ENCODE measurements at regions not wholly inside any gene's neighbourhood (a gene's known extent, or its start where the extent isn't known, plus 50 kb on each side); places are given as distances from the start of the nearest gene placed in this dataset.

DNA sequence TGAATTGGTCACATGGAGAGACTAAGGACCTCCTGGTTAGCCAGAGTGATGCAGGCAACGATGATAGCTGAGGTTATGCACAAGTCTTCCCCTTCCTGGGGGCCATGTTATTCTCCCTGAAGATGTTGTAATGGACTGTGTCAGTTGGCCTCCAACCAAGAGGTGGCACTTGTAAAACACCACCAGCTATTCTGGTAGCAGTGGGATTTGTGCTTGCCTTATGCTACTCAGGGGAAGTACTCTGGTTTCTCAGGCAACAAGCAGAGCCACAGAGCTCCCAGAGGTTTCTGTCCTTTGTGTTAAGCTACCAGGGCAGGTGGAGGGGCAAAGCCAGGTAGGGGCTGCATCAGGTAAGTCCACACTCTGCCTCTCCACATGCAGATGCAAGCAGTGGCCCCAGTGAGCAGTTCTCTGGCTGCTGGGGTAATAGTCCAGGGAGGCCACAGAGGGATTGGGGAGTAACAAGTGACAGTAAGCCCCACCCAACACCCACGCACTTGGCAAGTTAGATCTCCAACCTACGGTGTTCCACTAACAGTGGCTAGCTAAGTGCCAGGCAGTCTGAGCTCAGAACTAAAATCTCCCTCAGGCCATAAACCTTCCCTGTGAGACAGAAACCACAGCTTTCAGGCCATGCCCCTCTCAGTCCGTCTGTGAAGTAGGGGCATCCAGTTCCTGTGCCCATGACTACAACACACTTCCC lies 99.7 kb downstream of the RND3 start:
- no peak for DNase-seq (ENCODE audit: extremely low read depth, low read depth)
- TF ChIP-seq, protein P1, sequence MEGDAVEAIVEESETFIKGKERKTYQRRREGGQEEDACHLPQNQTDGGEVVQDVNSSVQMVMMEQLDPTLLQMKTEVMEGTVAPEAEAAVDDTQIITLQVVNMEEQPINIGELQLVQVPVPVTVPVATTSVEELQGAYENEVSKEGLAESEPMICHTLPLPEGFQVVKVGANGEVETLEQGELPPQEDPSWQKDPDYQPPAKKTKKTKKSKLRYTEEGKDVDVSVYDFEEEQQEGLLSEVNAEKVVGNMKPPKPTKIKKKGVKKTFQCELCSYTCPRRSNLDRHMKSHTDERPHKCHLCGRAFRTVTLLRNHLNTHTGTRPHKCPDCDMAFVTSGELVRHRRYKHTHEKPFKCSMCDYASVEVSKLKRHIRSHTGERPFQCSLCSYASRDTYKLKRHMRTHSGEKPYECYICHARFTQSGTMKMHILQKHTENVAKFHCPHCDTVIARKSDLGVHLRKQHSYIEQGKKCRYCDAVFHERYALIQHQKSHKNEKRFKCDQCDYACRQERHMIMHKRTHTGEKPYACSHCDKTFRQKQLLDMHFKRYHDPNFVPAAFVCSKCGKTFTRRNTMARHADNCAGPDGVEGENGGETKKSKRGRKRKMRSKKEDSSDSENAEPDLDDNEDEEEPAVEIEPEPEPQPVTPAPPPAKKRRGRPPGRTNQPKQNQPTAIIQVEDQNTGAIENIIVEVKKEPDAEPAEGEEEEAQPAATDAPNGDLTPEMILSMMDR (IDR thresholded peaks at IDR 0.05; ENCODE audit: low read depth, low read length): no peak

DNA sequence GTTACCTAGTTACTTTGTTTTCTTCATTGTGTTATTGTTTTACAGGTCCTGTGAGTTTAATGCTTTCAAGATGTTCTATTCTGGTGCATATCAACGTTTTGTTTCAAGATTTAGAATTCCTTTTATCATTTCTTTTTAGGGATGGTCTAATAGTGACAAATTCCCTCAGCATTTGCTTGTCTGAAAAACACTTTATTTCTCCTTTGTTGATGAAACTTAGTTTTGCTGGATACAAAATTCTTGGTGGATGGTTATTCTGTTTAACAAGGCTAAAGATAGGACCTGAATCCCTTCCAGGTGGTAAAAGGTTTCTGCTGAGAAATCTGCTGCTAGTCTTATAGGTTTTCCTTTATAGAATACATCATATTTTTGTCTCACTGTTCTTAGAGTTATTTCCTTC lies 102.3 kb downstream of the RND3 start:
- DNase-seq (ENCODE audit: extremely low read depth, low read depth): no peak
- TF ChIP-seq, protein P1 (IDR thresholded peaks at IDR 0.05; ENCODE audit: low read depth, low read length): no peak

DNA sequence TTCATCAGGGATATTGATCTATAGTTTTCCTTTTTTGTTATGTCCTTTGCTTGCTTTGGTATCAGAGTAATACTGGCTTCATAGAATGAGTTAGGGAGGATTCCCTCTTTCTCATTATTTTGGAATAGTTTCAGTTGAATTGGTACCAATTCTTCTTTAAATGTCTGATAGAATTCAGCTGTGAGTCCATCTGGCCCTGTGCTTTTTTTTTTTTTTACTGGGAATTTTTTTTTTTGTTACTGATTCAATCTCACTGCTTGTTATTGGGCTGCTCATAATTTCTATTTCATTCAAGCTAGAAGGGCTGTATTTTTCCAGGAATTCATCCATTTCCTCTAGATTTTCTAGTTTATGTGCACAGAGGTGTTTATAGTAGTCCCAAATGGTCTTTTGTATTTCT lies 103.9 kb downstream of the RND3 start:
- TF ChIP-seq, protein P1 (IDR thresholded peaks at IDR 0.05; ENCODE audit: low read depth, low read length): no peak

DNA sequence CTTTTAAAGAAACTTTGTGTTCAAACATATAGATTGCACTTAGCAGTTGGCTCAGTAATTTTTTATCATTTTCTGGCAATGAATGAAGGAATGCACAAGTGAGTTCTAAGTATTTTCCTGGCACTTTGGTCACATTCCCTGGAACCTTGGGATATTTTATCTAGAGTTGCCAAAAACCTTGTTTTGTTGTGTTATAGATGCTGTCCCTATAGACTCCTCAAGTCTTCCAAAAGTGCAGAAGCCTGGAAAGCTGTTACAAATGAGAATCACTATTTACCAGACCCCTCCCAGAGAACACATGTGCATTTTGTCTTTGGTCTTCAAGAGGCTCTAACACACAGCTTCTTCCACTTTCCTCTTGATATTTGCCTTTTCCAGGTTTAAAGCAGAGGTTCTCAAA lies 108.3 kb downstream of the RND3 start:
- no peak for DNase-seq (ENCODE audit: extremely low read depth, low read depth)
- TF ChIP-seq, protein P1 (IDR thresholded peaks at IDR 0.05; ENCODE audit: low read depth, low read length): no peak

More for the DNA sequence above, 103.9 kb downstream of the RND3 start:
- DNase-seq (ENCODE audit: extremely low read depth, low read depth): no peak

DNA sequence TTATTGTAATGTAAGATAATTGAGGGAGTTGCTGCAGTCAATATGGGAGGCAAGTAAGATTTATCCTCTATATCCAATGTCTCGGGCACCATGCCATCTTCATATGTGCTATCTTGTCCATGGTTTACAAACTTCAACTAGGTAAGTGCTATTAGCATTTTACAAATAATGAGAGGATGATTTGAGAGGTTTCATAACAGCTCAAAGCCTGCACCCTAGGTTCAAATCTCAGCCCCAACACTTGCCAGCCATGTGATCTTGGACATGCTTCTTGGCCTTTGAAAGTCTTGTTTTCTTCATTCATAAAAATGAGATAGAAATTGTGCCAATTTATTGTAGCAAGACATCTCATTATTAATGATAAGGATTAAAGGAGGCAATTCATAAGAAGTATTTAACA lies 108.8 kb downstream of the RND3 start:
- TF ChIP-seq, protein P1 (IDR thresholded peaks at IDR 0.05; ENCODE audit: low read depth, low read length): no peak
- DNase-seq (ENCODE audit: extremely low read depth, low read depth): no peak

DNA sequence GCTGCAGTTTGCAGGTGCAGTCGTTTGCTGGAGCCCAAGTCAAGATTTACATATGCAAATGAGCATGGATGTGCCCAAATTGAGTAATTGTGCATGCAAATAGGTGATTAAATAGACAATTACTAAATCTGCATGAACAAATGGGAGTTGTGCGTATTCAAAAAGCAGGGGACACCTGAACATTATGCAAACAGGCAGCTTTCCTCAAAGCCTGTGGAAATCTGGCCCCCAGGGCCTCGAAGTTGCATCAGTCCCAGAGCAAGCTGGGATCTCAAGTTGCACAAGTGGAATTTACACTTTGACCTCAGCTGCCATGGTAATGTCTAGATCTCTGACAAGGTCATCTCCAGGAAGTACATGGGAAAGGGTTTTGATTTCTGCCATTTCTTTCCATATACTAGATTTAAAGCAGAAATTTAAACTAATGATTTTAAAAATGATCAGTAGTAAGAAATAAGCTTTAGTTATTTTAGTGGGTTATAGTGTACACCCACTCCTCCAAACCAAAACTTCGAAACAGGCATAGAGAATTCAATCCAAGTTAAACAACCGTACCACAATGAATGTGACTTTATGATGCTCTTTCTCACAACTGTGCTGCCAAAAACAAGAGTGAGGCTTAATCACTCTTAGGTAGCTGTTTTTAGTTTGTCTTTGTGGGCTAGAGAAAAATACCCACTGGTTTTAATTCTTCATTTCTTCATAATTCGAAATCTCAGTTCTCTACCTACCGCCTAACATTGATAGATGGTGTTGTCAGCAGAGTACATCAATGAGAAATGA lies 110.7 kb downstream of the RND3 start:
- TF ChIP-seq, protein P1 (IDR thresholded peaks at IDR 0.05; ENCODE audit: low read depth, low read length): no peak
- peak; percentile 2 for DNase-seq (ENCODE audit: extremely low read depth, low read depth)

DNA sequence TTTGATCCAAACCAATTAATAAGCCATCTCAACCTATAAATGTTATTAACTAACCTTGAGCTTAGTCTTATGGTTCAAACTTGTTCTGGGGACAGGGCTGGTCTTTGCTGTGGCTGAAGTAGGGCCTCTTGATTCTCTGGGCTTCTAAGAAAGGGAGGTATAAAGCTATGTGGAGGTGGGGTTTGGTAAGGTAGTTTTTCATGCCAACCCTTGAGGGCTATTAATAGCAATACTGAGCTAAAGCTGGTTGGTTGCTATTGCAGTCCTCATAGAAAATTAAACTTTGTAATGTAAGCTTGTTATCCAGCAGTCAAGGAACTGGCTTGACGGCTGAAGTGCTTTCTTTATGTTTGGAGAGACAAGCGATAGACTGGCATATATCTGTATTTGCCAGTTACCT lies 112.1 kb downstream of the RND3 start:
- TF ChIP-seq, protein P1 (IDR thresholded peaks at IDR 0.05; ENCODE audit: low read depth, low read length): no peak

More for the DNA sequence above, 112.1 kb downstream of the RND3 start:
- DNase-seq (ENCODE audit: extremely low read depth, low read depth): no peak
